Posterior cingulate gyrus (tissue), 11 donors: ENCODE measurements at regions not wholly inside any gene's neighbourhood (a gene's known extent, or its start where the extent isn't known, plus 50 kb on each side); places are given as distances from the start of the nearest gene placed in this dataset.
"Not testable (repeated sequence)": the region's sequence is repeated elsewhere in the genome, so short reads cannot be mapped to it uniquely, and the experiment has no call there.

Experiments
- DNase-seq, 10 donors: peaks; one replicate each; pipeline versions ENCODE4 v3.0.0 to v3.0.0-alpha.2; 2020 to 2021; ENCODE audit warnings: mixed read lengths in 3 of 10
- intact Hi-C: fragments of 100-400 bp; cut with DNase I; formaldehyde crosslinking; loops from one replicate; pipeline ENCODE4 v1.15.1; 2023

- no peak for DNase-seq
- intact Hi-C loops: no loop called here
Observed at GRCh38 chr15:79538527-79538926, 106.4 kb downstream of the MINAR1 start.

GRCh38 chr15:79539401-79539800 lies 107.3 kb downstream of the MINAR1 start:
- no peak for DNase-seq
- intact Hi-C loops: no loop called here

DNA sequence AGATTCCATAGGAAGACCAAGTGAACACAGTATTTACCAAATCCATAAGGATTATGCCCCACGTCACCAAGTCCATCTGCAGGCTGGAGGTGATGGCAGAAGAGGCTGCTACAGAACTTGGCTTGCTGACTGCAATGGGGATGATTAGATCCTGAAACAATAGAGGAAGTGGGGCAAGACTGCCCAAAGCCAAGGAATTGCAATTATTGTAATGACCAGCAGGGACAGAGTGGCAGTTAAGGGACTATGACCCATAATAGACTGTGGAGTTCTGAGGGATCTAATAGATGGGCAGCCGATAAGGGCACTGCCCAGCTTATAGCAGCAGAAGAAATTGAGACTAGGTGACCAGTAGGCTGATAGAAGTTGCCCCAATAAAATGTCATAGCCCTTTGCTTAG lies 108.4 kb downstream of the MINAR1 start:
- intact Hi-C loops: no loop called here

DNA sequence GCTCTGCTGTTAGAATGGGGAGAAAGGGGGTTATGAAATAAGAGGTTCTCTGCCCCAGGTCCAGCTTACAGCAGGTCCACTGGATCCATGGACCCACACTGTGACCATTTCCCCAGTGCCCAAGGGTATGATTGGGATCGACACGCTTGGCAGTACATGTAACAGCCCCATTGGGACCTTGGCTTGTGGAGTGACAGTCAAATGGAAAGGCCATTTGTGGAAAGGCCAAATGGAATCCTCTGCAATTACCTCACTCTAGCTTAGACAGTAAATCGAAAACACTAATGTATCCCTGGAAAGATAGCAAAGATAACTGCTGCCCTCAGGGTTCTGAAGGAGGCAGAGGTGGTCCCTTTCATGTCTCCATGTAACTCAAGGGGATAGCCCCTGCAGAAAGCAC lies 109.1 kb downstream of the MINAR1 start:
- no peak for DNase-seq
- intact Hi-C loops: no loop called here

More for the DNA sequence above, 108.4 kb downstream of the MINAR1 start:
- DNase-seq: no peak

DNA sequence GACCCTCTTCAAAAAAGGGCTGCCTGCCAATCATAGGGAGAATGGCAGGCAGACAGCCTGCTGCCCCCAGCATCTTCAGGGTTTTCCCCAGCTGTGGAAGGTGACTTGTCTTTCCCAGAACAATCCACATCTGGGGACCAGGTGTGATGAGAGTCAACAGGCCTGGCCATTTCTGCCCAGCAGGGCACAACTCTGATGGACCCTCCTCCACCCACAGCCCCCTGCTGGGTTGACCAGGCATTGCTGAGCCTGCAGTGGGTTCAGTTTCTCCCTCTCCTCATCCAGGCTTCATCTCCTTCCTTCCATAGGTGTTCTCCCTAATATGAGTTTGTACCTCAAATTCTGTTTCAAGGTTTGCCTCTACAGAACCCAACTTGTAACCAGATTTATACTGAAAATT lies 111.0 kb downstream of the MINAR1 start:
- intact Hi-C loops: no loop called here
- DNase-seq: no peak

GRCh38 chr15:79549196-79549595 lies 117.1 kb downstream of the MINAR1 start:
- no peak for DNase-seq
- intact Hi-C loops: no loop called here

DNA sequence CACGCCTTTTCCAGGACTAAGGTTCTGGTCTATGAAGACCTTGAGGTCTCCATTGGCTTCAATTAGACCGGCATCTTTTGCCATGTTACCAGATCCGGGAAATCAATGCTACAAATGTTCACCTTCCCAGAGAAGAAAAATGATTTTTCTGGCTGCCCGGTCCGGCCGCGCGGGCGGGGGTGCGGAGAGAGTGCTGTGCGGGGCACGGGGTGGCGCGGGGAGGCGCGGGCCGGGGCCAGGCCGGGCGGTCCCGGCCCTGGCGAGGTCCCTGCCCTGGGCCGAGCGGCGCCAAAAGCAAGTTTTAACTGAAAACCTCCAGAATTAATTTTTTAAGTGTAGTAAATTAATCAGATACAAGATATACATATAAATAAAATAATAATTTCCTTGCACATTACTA lies 128.2 kb downstream of the MINAR1 start:
- intact Hi-C loops: no loop called here
- no peak for DNase-seq

DNA sequence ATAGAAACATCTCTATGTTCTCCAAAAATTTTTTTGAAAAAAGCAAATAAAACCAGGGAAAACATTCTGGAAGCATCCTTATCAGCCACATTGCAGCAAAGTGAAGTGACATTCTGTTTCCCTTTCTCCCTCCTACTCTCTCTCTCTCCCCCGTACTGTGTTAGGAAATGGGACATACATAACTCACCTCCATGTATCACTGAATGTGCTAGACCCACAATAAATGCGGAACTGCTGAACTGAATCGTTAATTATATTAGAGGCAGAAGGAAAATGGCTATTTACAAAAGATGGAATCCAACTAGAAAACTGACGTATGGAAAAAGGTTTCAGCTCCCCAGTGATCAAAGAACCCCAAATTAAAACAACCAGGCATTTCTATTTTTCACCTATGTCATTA lies 129.8 kb downstream of the MINAR1 start:
- intact Hi-C loops: no loop called here
- DNase-seq: no peak

DNA sequence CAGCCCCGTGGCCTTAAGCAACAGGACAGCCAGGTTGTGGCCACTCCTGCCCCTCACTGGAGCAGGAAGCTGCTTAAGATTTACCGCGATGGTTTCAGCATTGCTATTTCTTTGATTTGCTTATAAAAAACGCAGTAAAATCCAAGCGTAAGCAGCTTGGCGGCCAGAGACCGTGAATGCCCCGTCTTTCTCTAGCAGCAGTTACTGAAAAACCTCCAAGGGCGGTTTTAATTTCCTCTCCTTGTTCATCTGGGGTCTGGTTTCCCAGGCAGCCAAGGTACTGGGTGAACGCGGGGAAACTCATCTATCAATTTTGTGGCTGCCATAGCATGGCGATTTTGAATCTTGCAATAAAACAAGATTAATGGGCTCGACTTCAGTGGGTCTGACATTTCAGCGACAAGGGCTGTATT lies 130.3 kb downstream of the MINAR1 start:
- no peak for DNase-seq

GRCh38 chr15:79562899-79563298 lies 130.8 kb downstream of the MINAR1 start:
- DNase-seq: no peak
- intact Hi-C loops: no loop called here

More for the DNA sequence above, 130.3 kb downstream of the MINAR1 start:
- intact Hi-C loops: no loop called here

DNA sequence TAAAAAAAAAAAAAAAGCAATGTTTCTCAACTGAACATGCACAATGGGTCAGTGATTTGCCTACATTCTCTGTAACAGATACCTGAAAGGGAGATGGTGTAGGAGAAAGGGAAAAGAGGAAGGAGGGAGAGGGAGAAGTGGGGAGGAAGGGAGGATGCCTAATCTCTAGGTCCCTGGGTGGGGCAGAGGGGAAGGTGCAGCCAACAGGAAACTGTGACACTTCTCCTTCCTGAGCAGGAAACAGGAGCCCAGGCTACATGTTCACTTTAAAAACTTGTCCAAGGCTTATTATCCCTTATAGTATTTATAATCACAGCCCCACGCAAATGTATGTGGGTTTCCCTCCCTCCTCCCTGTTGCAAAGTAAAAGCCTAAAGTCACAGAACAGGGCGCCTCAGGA lies 137.9 kb downstream of the MINAR1 start:
- intact Hi-C loops: no loop called here
- DNase-seq: no peak

DNA sequence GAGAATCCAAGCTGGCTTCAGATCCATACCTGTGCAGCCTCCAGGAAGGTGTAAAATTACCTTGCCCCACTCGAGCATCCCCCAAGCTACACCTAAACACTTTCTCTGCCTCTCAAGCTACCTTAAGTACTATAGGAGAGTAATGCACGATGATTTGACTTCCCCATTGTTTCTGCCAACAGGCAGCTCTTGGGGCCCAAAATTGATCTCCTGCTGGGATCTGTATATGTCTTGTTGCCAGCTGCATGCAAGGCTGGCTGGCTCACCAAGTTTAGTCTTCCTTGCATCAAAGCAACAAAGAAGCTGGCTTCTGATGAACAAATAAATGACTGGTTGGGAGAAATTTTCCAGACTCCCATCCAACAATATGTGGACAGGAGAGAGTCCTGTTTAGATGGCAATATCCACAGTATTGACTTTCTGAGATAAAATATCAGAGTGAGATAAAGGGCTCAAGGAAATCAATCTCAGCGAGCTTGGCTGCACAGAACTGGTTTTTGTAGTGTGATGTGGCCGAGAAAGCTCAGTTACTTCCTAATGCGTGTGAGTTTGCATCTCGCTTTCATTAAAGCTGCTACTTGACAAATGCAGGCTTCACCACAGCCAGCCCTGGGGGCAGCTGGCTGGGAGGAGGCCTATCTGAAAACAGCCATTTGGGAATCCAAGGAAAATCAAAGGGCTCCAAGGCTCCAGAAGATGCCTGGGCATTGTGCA lies 140.7 kb downstream of the MINAR1 start:
- intact Hi-C loops: no loop called here
- DNase-seq: no peak

DNA sequence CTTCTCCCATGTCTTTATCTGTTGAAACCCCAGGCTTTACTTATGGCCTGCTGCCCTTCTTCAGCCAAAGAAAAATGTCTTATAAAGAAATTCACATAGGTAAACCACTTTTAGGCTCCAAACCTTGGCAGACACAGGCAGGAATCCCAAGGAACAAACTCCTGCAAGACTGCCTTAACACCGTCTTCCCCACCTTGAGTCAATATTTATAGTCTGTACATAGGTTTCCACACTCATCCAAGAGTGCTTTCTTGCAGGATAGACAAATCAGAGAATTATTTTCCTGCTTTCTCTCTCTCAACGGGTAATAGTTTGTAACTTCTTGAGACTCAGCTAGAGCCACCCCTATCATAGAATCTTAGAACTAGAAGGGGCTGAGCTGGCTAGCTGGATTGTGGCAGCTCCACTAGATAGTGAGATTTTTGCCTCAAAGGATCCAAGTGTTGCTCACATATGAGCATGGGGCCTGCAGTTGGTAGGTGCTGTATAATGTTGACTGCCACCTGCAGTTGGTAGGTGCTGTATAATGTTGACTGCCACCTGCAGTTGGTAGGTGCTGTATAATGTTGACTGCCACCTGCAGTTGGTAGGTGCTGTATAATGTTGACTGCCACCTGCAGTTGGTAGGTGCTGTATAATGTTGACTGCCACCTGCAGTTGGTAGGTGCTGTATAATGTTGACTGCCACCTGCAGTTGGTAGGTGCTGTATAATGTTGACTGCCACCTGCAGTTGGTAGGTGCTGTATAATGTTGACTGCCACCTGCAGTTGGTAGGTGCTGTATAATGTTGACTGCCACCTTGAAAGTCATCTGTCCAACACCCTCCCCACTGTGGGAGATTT lies 142.5 kb downstream of the MINAR1 start:
- intact Hi-C loops, DNase-seq: not testable (repeated sequence)

GRCh38 chr15:79582650-79583049 lies 150.5 kb downstream of the MINAR1 start:
- DNase-seq: no peak
- intact Hi-C loops: no loop called here

DNA sequence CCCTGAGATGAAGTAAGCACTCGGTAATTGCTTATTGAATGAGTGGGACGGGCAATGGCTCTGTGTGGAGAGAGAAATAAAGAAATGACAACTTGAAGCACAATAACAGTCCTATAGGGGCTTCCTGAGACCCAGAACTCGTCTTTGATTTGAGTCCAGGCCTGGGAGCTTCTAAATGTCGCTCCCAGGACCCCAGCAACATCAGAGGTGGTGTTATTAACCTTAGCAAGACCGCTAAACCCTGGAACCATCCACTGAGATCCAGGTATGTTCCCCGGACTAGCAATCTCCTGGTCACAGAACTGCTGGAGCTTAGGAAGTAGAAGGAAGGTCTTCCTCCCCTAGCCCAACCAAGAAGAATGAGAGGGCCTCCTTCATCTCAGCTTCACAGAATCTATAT lies 160.0 kb downstream of the MINAR1 start:
- no peak for DNase-seq
- intact Hi-C loops: no loop called here

GRCh38 chr15:79593119-79593869 lies 161.2 kb downstream of the MINAR1 start:
- intact Hi-C loops: no loop called here
- no peak for DNase-seq

DNA sequence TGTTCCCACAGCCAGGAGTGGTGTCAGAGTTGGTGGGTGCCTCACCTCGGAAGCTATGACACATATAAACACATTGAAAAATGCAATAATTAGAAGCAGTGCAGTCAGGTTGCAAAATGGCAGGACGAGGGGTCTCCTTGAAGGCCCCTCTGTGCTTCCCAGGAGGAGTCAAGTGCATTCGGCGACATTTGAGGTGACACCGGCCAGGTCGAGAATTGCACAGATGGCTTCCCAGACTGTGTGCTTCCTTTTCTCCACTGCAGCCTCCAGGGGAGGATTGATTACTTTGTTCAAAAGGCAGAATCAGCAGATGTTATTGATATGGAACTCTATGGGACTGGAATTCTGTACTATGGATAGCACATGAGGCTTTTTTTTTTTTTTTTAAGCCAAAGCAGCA lies 163.2 kb downstream of the MINAR1 start:
- intact Hi-C loops: no loop called here

DNA sequence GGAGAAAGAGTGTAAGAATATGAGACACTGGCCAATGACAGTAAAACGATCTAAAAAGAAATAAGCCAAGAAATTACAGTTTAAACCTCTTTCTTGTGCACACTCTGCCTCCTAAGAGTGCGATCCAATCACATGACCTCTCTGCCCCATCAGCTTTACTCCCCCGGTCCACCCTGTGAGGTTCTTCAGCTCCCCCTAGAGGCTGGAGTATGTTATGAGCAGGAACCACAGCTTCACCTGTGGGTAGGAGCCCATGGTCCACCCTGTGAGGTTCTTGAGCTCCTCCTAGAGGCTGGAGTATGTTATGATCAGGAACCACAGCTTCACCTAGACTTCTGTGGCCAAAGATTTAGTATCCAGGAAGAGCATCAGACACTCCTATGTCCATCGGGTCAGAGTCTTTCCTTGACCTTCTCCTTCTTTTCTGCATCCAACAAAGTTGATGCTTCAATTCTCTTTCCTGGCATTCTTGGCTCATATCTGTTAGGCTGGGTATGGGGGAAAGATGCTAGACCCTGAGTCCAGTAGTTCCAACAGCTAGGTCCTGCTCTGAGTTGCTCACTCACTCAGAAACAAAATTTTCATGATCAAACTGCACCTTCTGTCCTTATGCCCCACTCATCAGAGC lies 164.0 kb downstream of the MINAR1 start:
- peak in 1 of 10 donors; percentile 78 for DNase-seq
- intact Hi-C loops: loop anchor here (1.0 kb wide), 1 partner anchor 215 kb away; no protein-coding TSS in a partner anchor

More for the DNA sequence above, 163.2 kb downstream of the MINAR1 start:
- DNase-seq: no peak

DNA sequence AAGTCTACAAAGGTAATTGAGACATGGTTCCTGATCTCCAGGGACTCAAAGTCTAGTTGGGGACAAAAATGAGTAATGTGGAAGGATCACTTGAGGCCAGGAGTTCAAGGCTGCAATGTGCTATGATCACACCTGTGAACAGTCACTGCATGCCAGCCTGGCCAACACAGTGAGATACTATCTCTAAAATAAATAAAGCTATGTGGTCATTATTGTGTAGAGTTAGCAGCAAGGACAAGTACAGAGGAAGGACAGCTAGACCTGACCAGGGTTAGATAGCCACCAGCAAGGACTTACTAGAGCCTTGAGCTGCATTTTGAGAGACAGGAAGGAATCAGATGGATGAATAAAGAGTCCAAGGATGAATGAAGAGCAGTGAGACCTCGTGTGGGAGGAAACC lies 166.5 kb downstream of the MINAR1 start:
- intact Hi-C loops: no loop called here
- DNase-seq: no peak

DNA sequence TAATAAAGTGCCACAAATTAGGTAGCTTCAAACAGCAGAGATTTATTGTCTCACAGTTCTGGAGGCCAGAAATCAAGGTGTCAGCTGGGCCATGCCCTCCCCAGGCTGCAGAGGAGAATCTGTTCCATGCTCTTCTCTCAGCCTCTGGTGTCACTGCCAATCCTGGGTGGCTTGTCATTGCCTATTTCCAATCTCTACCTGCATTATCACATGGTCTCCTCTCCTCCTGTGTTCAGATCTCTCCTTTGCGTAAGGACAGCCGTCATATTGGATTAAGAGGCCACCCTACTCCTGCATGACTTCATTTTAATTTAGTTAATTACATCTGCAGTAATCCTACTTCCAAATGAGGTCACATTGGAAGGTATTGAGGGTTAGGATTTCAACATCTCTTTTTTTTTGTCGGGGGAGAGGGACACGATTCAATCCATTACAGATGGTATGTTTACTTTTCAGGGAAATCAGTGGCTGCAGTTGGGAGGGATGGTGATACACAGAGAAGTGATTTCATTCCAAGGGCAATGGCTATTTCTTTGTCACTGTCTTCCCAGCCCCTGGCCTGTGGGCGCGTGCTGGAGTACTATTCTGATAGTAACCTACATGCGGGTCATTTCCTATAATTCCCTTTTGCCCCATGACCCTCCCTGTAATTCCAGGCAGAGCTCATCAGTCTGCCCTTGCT lies 169.4 kb downstream of the MINAR1 start:
- intact Hi-C loops: no loop called here
- no peak for DNase-seq
